ENCODE measurements at regions not wholly inside any gene's neighbourhood (a gene's known extent, or its start where the extent isn't known, plus 50 kb on each side); places are given as distances from the start of the nearest gene placed in this dataset.

GRCh38 chr5:25554077-25554476 is 909.3 kb upstream of the CDH10 start:
- Histone ChIP-seq H3K36me3 (no peaks in the 10 kb centered on the region), H3K4me3 (no peak overlapping the region), H3K27ac (no peak overlapping the region), H3K9me3 (peaks cover 0 to 5% (median 0%) of the 10 kb centered on the region in 4 donors), H3K27me3 (no peaks in the 10 kb centered on the region), H3K4me1 (no peaks in the 10 kb centered on the region)
- intact Hi-C loops (cut with DNase I; ENCODE audit: low total_unique reads), result no loop called here
- WGBS, 5 donors, result 43 to 60% (median 57%) methylated on average over 2 of the region's 2 CpGs
- no peak for DNase-seq
- no peak for TF ChIP-seq POLR2A (IDR thresholded peaks at IDR 0.05)
- no peak for TF ChIP-seq CTCF (IDR thresholded peaks at IDR 0.05)
- TF ChIP-seq POLR2AphosphoS5 (IDR thresholded peaks at IDR 0.05), result no peak
- TF ChIP-seq EP300 (IDR thresholded peaks at IDR 0.05), result no peak

GRCh38 chr5:25552871-25553481 is 908.2 kb upstream of the CDH10 start:
- no peak overlapping the region for H3K27ac ChIP-seq
- intact Hi-C loops (cut with DNase I; ENCODE audit: low total_unique reads), result no loop called here
- 78 to 90% (median 80%) methylated on average over 2 of the region's 2 CpGs for WGBS, 5 donors
- no peaks in the 10 kb centered on the region for H3K27me3 ChIP-seq
- no peak for DNase-seq
- no peaks in the 10 kb centered on the region for H3K36me3 ChIP-seq
- no peak for TF ChIP-seq EP300 (IDR thresholded peaks at IDR 0.05)
- TF ChIP-seq POLR2AphosphoS5 (IDR thresholded peaks at IDR 0.05), result no peak
- no peak for TF ChIP-seq POLR2A (IDR thresholded peaks at IDR 0.05)
- no peak for TF ChIP-seq CTCF (IDR thresholded peaks at IDR 0.05)
- no peaks in the 10 kb centered on the region for H3K4me1 ChIP-seq
- H3K4me3 ChIP-seq, result no peak overlapping the region
- H3K9me3 ChIP-seq, result peaks cover 0 to 5% (median 0%) of the 10 kb centered on the region in 4 donors

- H3K4me1 ChIP-seq, result no peaks in the 10 kb centered on the region
- H3K9me3 ChIP-seq, result peaks cover 0 to 5% (median 0%) of the 10 kb centered on the region in 4 donors
- no peak overlapping the region for H3K4me3 ChIP-seq
- no peaks in the 10 kb centered on the region for H3K27me3 ChIP-seq
- DNase-seq, result no peak
- no peaks in the 10 kb centered on the region for H3K36me3 ChIP-seq
- H3K27ac ChIP-seq, result no peak overlapping the region
- intact Hi-C loops (cut with DNase I; ENCODE audit: low total_unique reads), result no loop called here
- TF ChIP-seq POLR2A (IDR thresholded peaks at IDR 0.05) (no peak), EP300 (IDR thresholded peaks at IDR 0.05) (no peak), CTCF (IDR thresholded peaks at IDR 0.05) (no peak), POLR2AphosphoS5 (IDR thresholded peaks at IDR 0.05) (no peak)
Measured at GRCh38 chr5:25550793-25551192, 906.0 kb upstream of the CDH10 start.

- Histone ChIP-seq H3K27ac (no peak overlapping the region), H3K27me3 (no peaks in the 10 kb centered on the region), H3K9me3 (no peaks in the 10 kb centered on the region), H3K4me3 (no peak overlapping the region), H3K4me1 (no peaks in the 10 kb centered on the region), H3K36me3 (no peaks in the 10 kb centered on the region)
- peak; percentile 25 to 47 for DNase-seq
- TF ChIP-seq CTCF (IDR thresholded peaks at IDR 0.05), result peak in 2 of 7 experiments; percentile 9 to 22
- no peak for TF ChIP-seq POLR2A (IDR thresholded peaks at IDR 0.05)
- TF ChIP-seq POLR2AphosphoS5 (IDR thresholded peaks at IDR 0.05), result no peak
- TF ChIP-seq EP300 (IDR thresholded peaks at IDR 0.05), result no peak
- intact Hi-C loops (cut with DNase I; ENCODE audit: low total_unique reads), result no loop called here
- 21 to 29% (median 25%) methylated on average over 6 of the region's 6 CpGs for WGBS, 5 donors
Measured at GRCh38 chr5:25544652-25545249, 900.0 kb upstream of the CDH10 start.
